Activated naive CD8-positive, alpha-beta T cell treated with anti-CD3 and anti-CD28 coated beads, Interleukin-2, amount 50 U/mL, for 24 hours (primary cell): ENCODE measurements at regions not wholly inside any gene's neighbourhood (a gene's known extent, or its start where the extent isn't known, plus 50 kb on each side); places are given as distances from the start of the nearest gene placed in this dataset.
"Not testable (repeated sequence)": the region's sequence is repeated elsewhere in the genome, so short reads cannot be mapped to it uniquely, and the experiment has no call there.

Source experiments
- ATAC-seq: fragments of 150-1000 bp; cut with Tn5 transposase; one replicate; pipeline ENCODE4 v1.10.0; 2021
- DNase-seq: peaks from one replicate; pipeline ENCODE4 v3.0.0; 2021
- H3K27ac Mint-ChIP-seq: one replicate; pipeline ENCODE4 v1.8.0; 2021; ENCODE audit warnings: mild to moderate bottlenecking, mixed read lengths
- H3K27me3 Mint-ChIP-seq: one replicate; pipeline ENCODE4 v1.8.0; 2021; ENCODE audit warnings: mixed read lengths
- H3K36me3 Mint-ChIP-seq: one replicate; pipeline ENCODE4 v1.8.0; 2021; ENCODE audit warnings: low read depth, mixed read lengths
- H3K4me1 Mint-ChIP-seq: one replicate; pipeline ENCODE4 v1.8.0; 2021; ENCODE audit warnings: mixed read lengths
- H3K4me3 Mint-ChIP-seq: one replicate; pipeline ENCODE4 v1.8.0; 2021; ENCODE audit warnings: mild to moderate bottlenecking, moderate library complexity, mixed read lengths
- H3K9me3 Mint-ChIP-seq: one replicate; pipeline ENCODE4 v1.8.0; 2021; ENCODE audit warnings: mixed read lengths

GRCh38 chr9:87370049-87370685 is 127.5 kb upstream of the DAPK1 start:
- no peak for ATAC-seq
- no peak for DNase-seq
- peaks cover 5% of the 10 kb centered on the region for H3K27me3 Mint-ChIP-seq
- no peak overlapping the region for H3K27ac Mint-ChIP-seq
- no peak overlapping the region for H3K4me3 Mint-ChIP-seq
- H3K36me3 Mint-ChIP-seq = no peaks in the 10 kb centered on the region
- H3K9me3 Mint-ChIP-seq = no peaks in the 10 kb centered on the region
- no peaks in the 10 kb centered on the region for H3K4me1 Mint-ChIP-seq

DNA sequence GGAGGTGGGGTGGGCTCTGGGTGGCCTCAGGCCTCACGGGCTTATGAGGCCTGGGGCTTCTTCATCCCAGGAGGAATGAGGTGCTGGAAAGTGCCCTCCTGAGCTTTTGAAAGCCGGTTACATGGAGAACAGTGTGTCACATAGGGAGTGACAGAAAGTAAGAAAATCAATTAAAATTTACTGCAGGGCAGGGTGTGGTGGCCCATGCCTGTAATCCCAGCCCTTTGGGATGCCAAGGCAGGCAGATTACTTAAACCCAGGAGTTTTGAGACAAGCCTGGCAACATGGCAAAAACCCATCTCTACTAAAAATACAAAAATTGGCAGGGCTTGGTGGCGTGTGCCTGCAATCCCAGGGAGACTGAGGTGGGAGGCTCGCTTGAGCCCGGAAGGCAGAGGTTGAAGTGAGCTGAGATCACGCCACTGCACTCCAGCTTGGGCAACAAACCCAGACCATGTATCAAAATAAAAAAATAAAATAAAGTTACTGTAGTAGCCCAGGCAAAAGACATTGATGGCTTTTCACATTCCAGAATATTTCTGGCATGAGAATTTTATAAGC is 125.8 kb upstream of the DAPK1 start:
- Mint-ChIP-seq H3K36me3 (no peaks in the 10 kb centered on the region), H3K4me3 (no peak overlapping the region), H3K27ac (no peak overlapping the region), H3K27me3 (peaks cover 5% of the 10 kb centered on the region), H3K9me3 (no peaks in the 10 kb centered on the region), H3K4me1 (no peaks in the 10 kb centered on the region)
- DNase-seq (no peak), ATAC-seq (no peak)

GRCh38 chr9:87372356-87372851 is 125.3 kb upstream of the DAPK1 start:
- H3K27ac Mint-ChIP-seq = no peak overlapping the region
- no peak for ATAC-seq
- no peak overlapping the region for H3K4me3 Mint-ChIP-seq
- H3K36me3 Mint-ChIP-seq = no peaks in the 10 kb centered on the region
- H3K27me3 Mint-ChIP-seq = peaks cover 5% of the 10 kb centered on the region
- no peaks in the 10 kb centered on the region for H3K4me1 Mint-ChIP-seq
- no peaks in the 10 kb centered on the region for H3K9me3 Mint-ChIP-seq
- DNase-seq = no peak

- H3K27ac Mint-ChIP-seq, H3K27me3 Mint-ChIP-seq, H3K9me3 Mint-ChIP-seq, H3K4me1 Mint-ChIP-seq, H3K4me3 Mint-ChIP-seq, H3K36me3 Mint-ChIP-seq, DNase-seq: not testable (repeated sequence)
- ATAC-seq = peak; percentile 86
Observed at GRCh38 chr9:87374023-87374919, 123.4 kb upstream of the DAPK1 start.

DNA sequence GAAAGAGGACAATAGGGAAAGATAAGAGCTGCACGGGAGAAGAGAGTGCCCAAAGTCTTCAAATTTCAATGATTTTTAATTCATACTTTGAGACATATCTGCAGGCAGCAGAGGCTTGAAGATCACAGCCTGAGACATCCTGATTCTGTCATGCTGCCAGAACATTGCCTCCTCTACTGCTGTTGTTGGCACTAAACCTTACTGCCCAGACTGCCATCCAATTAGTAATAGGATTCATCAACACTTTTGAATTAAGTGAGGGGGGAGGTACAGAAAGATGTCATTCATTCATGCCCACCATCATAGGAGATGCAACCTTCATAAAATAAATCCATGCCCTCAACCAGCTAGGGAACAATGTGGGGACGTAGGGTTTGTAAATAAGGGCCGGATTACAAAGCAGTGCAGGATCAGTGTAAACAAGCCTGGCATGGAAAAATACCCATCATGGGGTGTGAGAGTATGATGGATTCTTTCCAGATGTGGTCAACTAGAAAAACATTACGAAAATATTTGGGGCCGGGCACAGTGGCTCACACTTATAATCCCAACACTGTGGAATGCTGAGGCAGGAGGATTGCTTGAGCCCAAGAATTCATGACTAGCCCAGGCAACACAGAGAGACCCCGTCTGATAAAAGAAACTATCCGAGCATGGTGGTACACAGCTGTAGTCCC is 122.1 kb upstream of the DAPK1 start:
- Mint-ChIP-seq H3K27ac (no peak overlapping the region), H3K36me3 (no peaks in the 10 kb centered on the region), H3K9me3 (no peaks in the 10 kb centered on the region), H3K4me3 (no peak overlapping the region), H3K27me3 (no peaks in the 10 kb centered on the region), H3K4me1 (no peaks in the 10 kb centered on the region)
- ATAC-seq (no peak), DNase-seq (no peak)

GRCh38 chr9:87378676-87379075 is 119.0 kb upstream of the DAPK1 start:
- no peaks in the 10 kb centered on the region for H3K9me3 Mint-ChIP-seq
- DNase-seq (no peak), ATAC-seq (no peak)
- no peak overlapping the region for H3K27ac Mint-ChIP-seq
- no peak overlapping the region for H3K4me3 Mint-ChIP-seq
- H3K27me3 Mint-ChIP-seq = no peaks in the 10 kb centered on the region
- H3K4me1 Mint-ChIP-seq = no peaks in the 10 kb centered on the region
- H3K36me3 Mint-ChIP-seq = no peaks in the 10 kb centered on the region

DNA sequence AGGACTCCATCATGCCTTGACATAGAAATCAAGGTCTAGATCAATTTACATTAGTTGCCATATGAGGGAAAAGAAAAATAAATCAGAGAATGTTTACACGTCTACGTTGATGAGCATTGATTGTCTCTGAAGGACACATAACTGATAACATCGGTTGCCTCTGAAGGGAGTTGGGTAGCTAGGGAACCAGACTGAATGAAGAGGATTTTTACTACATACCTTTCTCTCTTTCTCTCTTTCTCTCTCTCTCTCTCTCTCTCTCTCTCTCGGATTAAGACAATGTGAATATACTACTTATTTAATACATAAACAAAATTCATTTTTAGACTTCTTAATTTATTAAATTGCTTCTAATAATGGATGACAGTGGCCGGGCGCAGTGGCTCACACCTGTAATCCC is 118.4 kb upstream of the DAPK1 start:
- no peak for ATAC-seq
- no peaks in the 10 kb centered on the region for H3K27me3 Mint-ChIP-seq
- no peak overlapping the region for H3K4me3 Mint-ChIP-seq
- no peaks in the 10 kb centered on the region for H3K4me1 Mint-ChIP-seq
- no peak for DNase-seq
- H3K27ac Mint-ChIP-seq = no peak overlapping the region
- H3K9me3 Mint-ChIP-seq = no peaks in the 10 kb centered on the region
- no peaks in the 10 kb centered on the region for H3K36me3 Mint-ChIP-seq

GRCh38 chr9:87381050-87381711 is 116.5 kb upstream of the DAPK1 start:
- H3K9me3 Mint-ChIP-seq = no peaks in the 10 kb centered on the region
- no peak overlapping the region for H3K4me3 Mint-ChIP-seq
- H3K27ac Mint-ChIP-seq = no peak overlapping the region
- ATAC-seq = no peak
- no peaks in the 10 kb centered on the region for H3K36me3 Mint-ChIP-seq
- no peaks in the 10 kb centered on the region for H3K27me3 Mint-ChIP-seq
- H3K4me1 Mint-ChIP-seq = no peaks in the 10 kb centered on the region
- DNase-seq = no peak

DNA sequence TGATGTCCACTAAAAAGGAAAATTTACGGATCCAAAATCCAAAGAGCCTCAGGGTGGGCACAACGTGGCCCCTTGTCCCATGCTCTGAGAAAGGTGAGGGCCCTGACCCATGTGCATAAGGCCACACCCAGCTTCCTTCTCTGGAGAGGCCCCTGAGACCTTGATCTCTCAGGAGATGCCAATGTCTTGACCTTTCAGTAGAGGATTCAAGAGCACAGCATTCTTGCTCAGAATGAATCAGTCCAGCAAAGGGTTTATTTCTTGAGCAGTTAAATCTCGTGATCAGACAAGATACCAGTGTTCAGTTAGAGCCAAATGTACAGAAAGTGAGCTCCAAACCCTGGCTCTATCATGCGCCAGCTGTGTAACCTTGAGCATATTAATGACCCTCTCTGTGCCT is 115.9 kb upstream of the DAPK1 start:
- Mint-ChIP-seq H3K4me3 (no peak overlapping the region), H3K4me1 (no peaks in the 10 kb centered on the region), H3K36me3 (no peaks in the 10 kb centered on the region), H3K9me3 (no peaks in the 10 kb centered on the region), H3K27ac (no peak overlapping the region), H3K27me3 (no peaks in the 10 kb centered on the region)
- no peak for ATAC-seq
- no peak for DNase-seq

DNA sequence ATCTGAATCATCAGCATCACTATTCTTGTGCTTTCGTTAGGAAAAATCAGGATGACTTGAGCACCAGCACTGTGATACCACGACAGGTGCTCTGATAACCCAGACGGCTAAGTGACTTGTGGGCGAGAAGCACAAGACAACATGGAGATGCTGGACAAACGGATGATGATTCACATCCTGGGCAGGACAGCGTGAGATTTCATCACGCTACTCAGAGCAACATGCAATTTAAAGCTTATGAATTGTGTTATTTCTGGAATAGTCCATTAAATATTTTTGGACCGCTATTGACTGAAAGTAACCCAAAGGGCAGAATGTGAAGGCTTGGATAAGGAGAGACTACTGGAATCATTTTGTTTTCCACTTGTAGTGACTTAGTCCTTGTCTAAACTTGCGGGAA is 114.8 kb upstream of the DAPK1 start:
- no peaks in the 10 kb centered on the region for H3K27me3 Mint-ChIP-seq
- no peaks in the 10 kb centered on the region for H3K4me1 Mint-ChIP-seq
- no peaks in the 10 kb centered on the region for H3K36me3 Mint-ChIP-seq
- no peak overlapping the region for H3K4me3 Mint-ChIP-seq
- ATAC-seq = no peak
- no peak for DNase-seq
- no peaks in the 10 kb centered on the region for H3K9me3 Mint-ChIP-seq
- H3K27ac Mint-ChIP-seq = no peak overlapping the region

- Mint-ChIP-seq H3K27me3 (no peaks in the 10 kb centered on the region), H3K4me1 (no peaks in the 10 kb centered on the region), H3K4me3 (no peak overlapping the region), H3K36me3 (no peaks in the 10 kb centered on the region), H3K9me3 (no peaks in the 10 kb centered on the region), H3K27ac (no peak overlapping the region)
- ATAC-seq (no peak), DNase-seq (no peak)
Observed at GRCh38 chr9:87383344-87384150, 114.1 kb upstream of the DAPK1 start.

DNA sequence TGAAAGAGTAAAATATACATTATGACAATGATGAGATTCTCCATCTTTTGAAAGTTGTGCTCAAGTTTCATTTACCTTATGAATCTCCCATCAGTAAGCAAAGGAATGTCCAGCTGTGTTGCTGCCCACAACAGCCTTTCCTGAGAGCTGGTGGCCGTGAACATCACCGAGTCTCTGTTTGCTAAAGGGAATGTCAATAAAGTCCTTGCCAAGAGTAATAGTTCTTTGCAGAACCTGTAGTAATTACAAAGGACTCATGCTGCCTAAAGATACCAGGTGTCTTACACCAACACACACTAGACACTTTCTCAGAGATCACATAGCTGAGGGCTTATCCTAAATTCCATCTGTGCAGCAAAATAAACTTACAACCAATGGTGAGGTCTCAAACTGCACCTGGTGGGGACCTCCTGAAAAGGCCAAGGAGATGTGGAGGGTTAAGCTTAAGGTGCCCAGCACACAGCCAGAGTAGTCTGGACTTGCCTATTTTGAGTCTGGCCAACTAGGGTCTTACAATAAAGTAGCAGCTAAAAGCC is 111.1 kb upstream of the DAPK1 start:
- no peak for ATAC-seq
- no peak overlapping the region for H3K4me3 Mint-ChIP-seq
- peaks cover 2% of the 10 kb centered on the region for H3K27me3 Mint-ChIP-seq
- H3K9me3 Mint-ChIP-seq = no peaks in the 10 kb centered on the region
- H3K4me1 Mint-ChIP-seq = no peaks in the 10 kb centered on the region
- H3K36me3 Mint-ChIP-seq = no peaks in the 10 kb centered on the region
- DNase-seq = no peak
- H3K27ac Mint-ChIP-seq = no peak overlapping the region

DNA sequence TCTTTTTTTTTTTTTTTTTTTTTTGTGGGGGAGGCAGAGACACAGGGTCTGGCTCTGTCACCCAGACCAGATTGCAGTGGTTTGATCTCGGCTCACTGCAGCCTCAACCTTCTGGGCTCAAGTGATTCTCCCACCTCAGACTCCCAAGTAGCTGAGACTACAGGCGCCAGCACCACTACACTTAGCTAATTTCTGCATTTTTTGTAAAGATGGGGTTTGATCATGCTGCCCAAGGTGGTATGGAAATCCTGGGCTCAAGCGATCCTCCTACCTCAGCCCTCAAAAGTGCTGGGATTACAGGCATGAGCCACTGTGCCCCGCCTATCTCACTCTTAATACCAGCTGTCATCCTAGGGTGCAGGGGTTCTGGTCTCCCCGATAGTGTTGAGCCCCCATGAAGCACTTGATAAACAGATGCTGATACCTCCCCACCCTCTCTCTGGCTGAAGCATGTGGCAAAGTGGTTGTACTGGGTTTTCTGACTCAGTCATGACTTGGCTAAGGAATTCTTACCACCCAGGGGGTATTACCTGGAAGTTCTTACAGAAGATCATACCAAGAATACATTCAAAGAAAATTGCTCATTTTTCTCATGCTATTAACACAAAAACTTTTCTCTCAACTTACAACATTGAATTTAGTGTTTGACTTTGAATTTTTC is 110.2 kb upstream of the DAPK1 start:
- DNase-seq (no peak), ATAC-seq (no peak)
- Mint-ChIP-seq H3K4me3 (no peak overlapping the region), H3K4me1 (no peaks in the 10 kb centered on the region), H3K9me3 (no peaks in the 10 kb centered on the region), H3K27ac (no peak overlapping the region), H3K27me3 (peaks cover 4% of the 10 kb centered on the region), H3K36me3 (no peaks in the 10 kb centered on the region)
